Ovary (tissue), 7 donors: ENCODE measurements at regions not wholly inside any gene's neighbourhood (a gene's known extent, or its start where the extent isn't known, plus 50 kb on each side); places are given as distances from the start of the nearest gene placed in this dataset.
"Not testable (repeated sequence)": the region's sequence is repeated elsewhere in the genome, so short reads cannot be mapped to it uniquely, and the experiment has no call there.

Experiments
- DNase-seq, 5 donors: peaks; one replicate each; pipeline ENCODE4 v3.0.0-alpha.2; 2019 to 2020
- H3K27ac ChIP-seq, 2 donors: fragments of 200-600 bp; one replicate each; pipeline versions ENCODE4 v1.5.1 to v1.8.0; 2019 to 2022
- H3K27me3 ChIP-seq: fragments of 200-600 bp; one replicate; pipeline ENCODE4 v1.8.0; 2022
- H3K36me3 ChIP-seq: fragments of 200-600 bp; sonication (generic); one replicate; pipeline ENCODE4 v1.5.1; 2019
- H3K4me1 ChIP-seq: one replicate; pipeline ENCODE4 v1.8.1; 2013; ENCODE audit warnings: mild to moderate bottlenecking, moderate library complexity; ENCODE audit not compliant: insufficient read depth
- H3K4me3 ChIP-seq: fragments of 200-600 bp; sonication (generic); one replicate; pipeline ENCODE4 v1.5.1; 2017
- H3K9me3 ChIP-seq, 2 donors: fragments of 200-600 bp in 1 of 2; sonication (generic) in 1 of 2; one replicate each; pipeline versions ENCODE4 v1.5.1 to v1.8.1; 2013 to 2019; ENCODE audit warnings: mild to moderate bottlenecking in 1 of 2, moderate library complexity in 1 of 2
- EP300 ChIP-seq: sonication (generic); formaldehyde crosslinking; IDR thresholded peaks from one replicate; pipeline ENCODE4 v1.6.1; 2017; ENCODE audit warnings: antibody characterized with exemption
- POLR2A ChIP-seq: fragments of 450-650 bp; IDR thresholded peaks from one replicate; pipeline ENCODE4 v1.6.1; 2017; ENCODE audit warnings: antibody characterized with exemption, mild to moderate bottlenecking, moderate library complexity
- WGBS, 3 donors: extraction: QIAGEN DNeasy Blood & Tissue Kit in 1 of 3; methylation state at CpG; one replicate each; pipeline versions ENCODE4 v1.1.5 to v1.1.7; 2013 to 2017; 5-methylcytosine and 5-hydroxymethylcytosine counted together
- intact Hi-C, 4 donors: fragments of 100-400 bp; cut with DNase I; formaldehyde crosslinking; loops; one replicate each; pipeline versions ENCODE4 v1.11.0 to v1.15.1; 2022 to 2023
- TF ChIP-seq, protein P1 (sequence below), 3 donors: fragments of 450-650 bp in 2 of 3; fragments of 200-600 bp in 1 of 3; IDR thresholded peaks; one replicate each; pipeline versions ENCODE4 v1.5.1 to v1.8.0; 2016 to 2022; ENCODE audit warnings: antibody characterized with exemption in 3 of 3, mild to moderate bottlenecking in 1 of 3
- donor health status: DM: no; HTN: no; CAD: no; lungs with moderate emphysema.
- donor health status: DM: no; HTN: no; CAD: no.
- donor health status: Bipolar disorder and iron deficiency.
- donor health status: DM: no; HTN: no; CAD: no.
- donor health status: DM: yes; HTN: yes; CAD: no.

DNA sequence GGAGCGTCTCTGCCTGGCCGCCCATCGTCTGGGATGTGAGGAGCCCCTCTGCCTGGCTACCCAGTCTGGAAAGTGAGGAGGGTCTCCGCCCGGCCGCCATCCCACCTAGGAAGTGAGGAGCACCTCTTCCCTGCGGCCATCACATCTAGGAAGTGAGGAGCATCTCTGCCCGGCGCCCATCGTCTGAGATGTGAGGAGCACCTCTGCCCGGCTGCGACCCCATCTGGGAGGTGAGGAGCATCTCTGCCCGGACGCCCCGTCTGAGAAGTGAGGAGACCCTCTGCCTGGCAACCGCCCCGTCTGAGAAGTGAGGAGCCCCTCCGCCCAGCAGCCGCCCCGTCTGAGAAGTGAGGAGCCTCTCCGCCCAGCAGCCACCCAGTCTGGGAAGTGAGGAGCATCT lies 84.5 kb downstream of the IDS start:
- DNase-seq, H3K27ac ChIP-seq, H3K9me3 ChIP-seq, H3K4me1 ChIP-seq, H3K27me3 ChIP-seq, H3K36me3 ChIP-seq, intact Hi-C loops, H3K4me3 ChIP-seq: not testable (repeated sequence)
- WGBS, 3 donors, result 92 to 96% (median 94%) methylated on average over 9 to 21 of the region's 21 CpGs

GRCh38 chrX:149398027-149398426 lies 107.1 kb downstream of the IDS start:
- Histone ChIP-seq H3K4me1 (no peaks in the 10 kb centered on the region), H3K27ac (no peak overlapping the region), H3K36me3 (no peaks in the 10 kb centered on the region), H3K9me3 (no peaks in the 10 kb centered on the region), H3K27me3 (no peaks in the 10 kb centered on the region), H3K4me3 (no peak overlapping the region)
- TF ChIP-seq, protein P1, sequence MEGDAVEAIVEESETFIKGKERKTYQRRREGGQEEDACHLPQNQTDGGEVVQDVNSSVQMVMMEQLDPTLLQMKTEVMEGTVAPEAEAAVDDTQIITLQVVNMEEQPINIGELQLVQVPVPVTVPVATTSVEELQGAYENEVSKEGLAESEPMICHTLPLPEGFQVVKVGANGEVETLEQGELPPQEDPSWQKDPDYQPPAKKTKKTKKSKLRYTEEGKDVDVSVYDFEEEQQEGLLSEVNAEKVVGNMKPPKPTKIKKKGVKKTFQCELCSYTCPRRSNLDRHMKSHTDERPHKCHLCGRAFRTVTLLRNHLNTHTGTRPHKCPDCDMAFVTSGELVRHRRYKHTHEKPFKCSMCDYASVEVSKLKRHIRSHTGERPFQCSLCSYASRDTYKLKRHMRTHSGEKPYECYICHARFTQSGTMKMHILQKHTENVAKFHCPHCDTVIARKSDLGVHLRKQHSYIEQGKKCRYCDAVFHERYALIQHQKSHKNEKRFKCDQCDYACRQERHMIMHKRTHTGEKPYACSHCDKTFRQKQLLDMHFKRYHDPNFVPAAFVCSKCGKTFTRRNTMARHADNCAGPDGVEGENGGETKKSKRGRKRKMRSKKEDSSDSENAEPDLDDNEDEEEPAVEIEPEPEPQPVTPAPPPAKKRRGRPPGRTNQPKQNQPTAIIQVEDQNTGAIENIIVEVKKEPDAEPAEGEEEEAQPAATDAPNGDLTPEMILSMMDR (IDR thresholded peaks at IDR 0.05), result no peak
- TF ChIP-seq POLR2A (no peak), EP300 (no peak)
- WGBS, 3 donors, result 27 to 37% (median 34%) methylated on average over 2 of the region's 2 CpGs
- no peak for DNase-seq
- intact Hi-C loops, result no loop called here

DNA sequence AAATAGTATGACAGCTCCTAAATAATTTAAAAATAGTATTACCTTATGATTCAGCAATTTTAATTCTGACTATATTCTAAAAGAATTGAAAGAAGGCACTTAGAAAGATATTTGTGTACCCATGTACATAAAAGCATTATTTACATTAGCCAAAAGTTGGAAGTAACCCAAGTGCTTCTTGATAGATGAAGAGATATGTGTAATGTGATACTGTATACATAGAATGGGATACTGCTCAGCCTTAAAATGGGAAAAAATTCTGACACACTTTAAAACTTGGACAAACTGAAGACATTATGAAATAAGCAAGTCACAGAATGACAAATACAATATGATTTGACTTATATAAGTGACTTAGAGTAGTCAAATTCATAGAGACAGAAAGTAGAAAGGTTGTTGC lies 112.2 kb downstream of the IDS start:
- no peaks in the 10 kb centered on the region for H3K9me3 ChIP-seq
- TF ChIP-seq, protein P1 (IDR thresholded peaks at IDR 0.05), result no peak
- H3K27ac ChIP-seq, result no peak overlapping the region
- no peaks in the 10 kb centered on the region for H3K36me3 ChIP-seq
- intact Hi-C loops, result no loop called here
- DNase-seq, result no peak
- H3K4me3 ChIP-seq, result no peak overlapping the region
- no peaks in the 10 kb centered on the region for H3K27me3 ChIP-seq
- no peaks in the 10 kb centered on the region for H3K4me1 ChIP-seq

- no peaks in the 10 kb centered on the region for H3K9me3 ChIP-seq
- no peak overlapping the region for H3K4me3 ChIP-seq
- no peaks in the 10 kb centered on the region for H3K36me3 ChIP-seq
- no peaks in the 10 kb centered on the region for H3K27me3 ChIP-seq
- H3K27ac ChIP-seq, result no peak overlapping the region
- TF ChIP-seq POLR2A, result no peak
- TF ChIP-seq EP300, result no peak
- TF ChIP-seq, protein P1 (IDR thresholded peaks at IDR 0.05), result no peak
- intact Hi-C loops, result no loop called here
- no peak for DNase-seq
- H3K4me1 ChIP-seq, result no peaks in the 10 kb centered on the region
Measured at GRCh38 chrX:149383852-149384251, 121.3 kb downstream of the IDS start.

DNA sequence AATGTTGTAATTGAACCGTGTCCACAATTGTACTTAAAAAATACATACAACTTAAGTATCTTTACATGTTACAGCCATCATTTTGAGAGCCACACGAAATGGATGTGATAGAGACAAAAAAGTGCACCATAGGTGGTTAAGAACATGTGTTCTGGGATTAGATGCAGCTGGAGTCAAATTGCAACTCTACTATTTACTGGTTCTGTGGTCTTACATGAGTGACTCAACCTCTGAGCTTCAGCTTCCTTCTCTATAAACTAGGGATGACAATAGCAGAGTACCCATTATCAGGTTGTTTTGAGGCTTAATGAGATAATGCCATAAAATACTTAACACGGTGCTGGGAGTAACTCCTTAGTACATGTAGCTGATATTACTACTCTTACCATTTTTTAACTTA lies 130.4 kb downstream of the IDS start:
- Histone ChIP-seq H3K36me3 (no peaks in the 10 kb centered on the region), H3K9me3 (no peaks in the 10 kb centered on the region), H3K27me3 (no peaks in the 10 kb centered on the region), H3K4me3 (no peak overlapping the region), H3K4me1 (no peaks in the 10 kb centered on the region), H3K27ac (no peak overlapping the region)
- no peak for TF ChIP-seq POLR2A
- no peak for TF ChIP-seq EP300
- TF ChIP-seq, protein P1 (IDR thresholded peaks at IDR 0.05), result no peak
- WGBS, 3 donors, result 41 to 54% (median 48%) methylated on average over 3 of the region's 3 CpGs
- intact Hi-C loops, result no loop called here
- DNase-seq, result no peak
